Left ventricle myocardium inferior (tissue), 1 donor: ENCODE measurements at regions not wholly inside any gene's neighbourhood (a gene's known extent, or its start where the extent isn't known, plus 50 kb on each side); places are given as distances from the start of the nearest gene placed in this dataset.

ENCODE experiments used
- DNase-seq: peaks from one replicate; pipeline ENCODE4 v3.0.0-alpha.2; 2020
- H3K27ac ChIP-seq: fragments of 200-600 bp; replicated peaks from 2 replicates; pipeline ENCODE4 v1.8.0; 2021
- H3K27me3 ChIP-seq: fragments of 200-600 bp; 2 replicates; pipeline ENCODE4 v1.8.0; 2021; ENCODE audit warnings: low read depth
- H3K36me3 ChIP-seq: fragments of 200-600 bp; 2 replicates; pipeline ENCODE4 v1.8.0; 2021
- H3K4me1 ChIP-seq: fragments of 200-600 bp; 2 replicates; pipeline ENCODE4 v1.8.0; 2021
- H3K4me3 ChIP-seq: fragments of 200-600 bp; 2 replicates; pipeline ENCODE4 v1.8.0; 2021; ENCODE audit warnings: mild to moderate bottlenecking, moderate library complexity
- H3K9me3 ChIP-seq: fragments of 200-600 bp; replicated peaks from 2 replicates; pipeline ENCODE4 v1.8.0; 2021
- intact Hi-C: fragments of 100-400 bp; cut with micrococcal nuclease; formaldehyde crosslinking; loops from one replicate; pipeline ENCODE4 v1.11.0; 2022
- TF ChIP-seq, protein P1 (sequence below): fragments of 200-600 bp; IDR thresholded peaks from 2 replicates; pipeline ENCODE4 v1.8.0; 2021; ENCODE audit warnings: antibody characterized with exemption, mild to moderate bottlenecking, borderline replicate concordance
- donor health status: DM: no; HTN: yes; CAD: no; lungs with severe emphysema.

DNA sequence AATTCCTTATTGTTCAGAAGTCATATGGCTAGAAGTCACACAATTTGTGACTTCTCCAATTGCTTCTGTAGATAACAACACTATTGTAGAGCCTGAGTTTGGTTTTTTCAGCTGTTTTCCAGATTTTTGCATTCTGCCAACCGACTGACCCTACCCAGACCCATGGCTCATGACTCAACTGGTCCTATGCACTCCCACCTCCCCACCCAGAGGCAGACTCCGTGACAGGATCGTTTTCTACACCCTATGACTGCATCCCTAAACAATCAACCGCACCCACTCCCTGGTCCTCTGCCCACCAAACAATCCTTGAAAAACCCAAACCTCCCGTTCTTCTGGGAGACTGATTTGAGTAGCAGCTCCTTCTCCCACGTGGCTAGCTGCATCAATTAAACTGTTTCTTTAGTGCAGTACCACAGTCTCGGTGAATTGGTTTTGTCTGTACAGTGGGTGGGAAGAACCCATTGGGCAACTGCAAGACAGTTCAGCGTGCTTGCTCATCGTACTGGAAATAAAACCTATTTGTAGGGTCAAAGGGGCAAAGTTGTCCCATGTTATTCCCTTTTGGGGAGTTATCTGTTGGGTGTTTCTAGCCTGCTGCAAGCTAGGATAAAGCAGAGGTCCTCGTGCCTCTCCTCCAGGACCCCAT, 150.3 kb upstream of the FAM20C start:
- Histone ChIP-seq H3K27ac (no peak overlapping the region), H3K36me3 (no peaks in the 10 kb centered on the region), H3K4me1 (no peaks in the 10 kb centered on the region), H3K27me3 (peaks cover 35% of the 10 kb centered on the region), H3K4me3 (no peak overlapping the region), H3K9me3 (no peaks in the 10 kb centered on the region)
- DNase-seq: no peak
- TF ChIP-seq, protein P1, sequence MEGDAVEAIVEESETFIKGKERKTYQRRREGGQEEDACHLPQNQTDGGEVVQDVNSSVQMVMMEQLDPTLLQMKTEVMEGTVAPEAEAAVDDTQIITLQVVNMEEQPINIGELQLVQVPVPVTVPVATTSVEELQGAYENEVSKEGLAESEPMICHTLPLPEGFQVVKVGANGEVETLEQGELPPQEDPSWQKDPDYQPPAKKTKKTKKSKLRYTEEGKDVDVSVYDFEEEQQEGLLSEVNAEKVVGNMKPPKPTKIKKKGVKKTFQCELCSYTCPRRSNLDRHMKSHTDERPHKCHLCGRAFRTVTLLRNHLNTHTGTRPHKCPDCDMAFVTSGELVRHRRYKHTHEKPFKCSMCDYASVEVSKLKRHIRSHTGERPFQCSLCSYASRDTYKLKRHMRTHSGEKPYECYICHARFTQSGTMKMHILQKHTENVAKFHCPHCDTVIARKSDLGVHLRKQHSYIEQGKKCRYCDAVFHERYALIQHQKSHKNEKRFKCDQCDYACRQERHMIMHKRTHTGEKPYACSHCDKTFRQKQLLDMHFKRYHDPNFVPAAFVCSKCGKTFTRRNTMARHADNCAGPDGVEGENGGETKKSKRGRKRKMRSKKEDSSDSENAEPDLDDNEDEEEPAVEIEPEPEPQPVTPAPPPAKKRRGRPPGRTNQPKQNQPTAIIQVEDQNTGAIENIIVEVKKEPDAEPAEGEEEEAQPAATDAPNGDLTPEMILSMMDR: no peak
- intact Hi-C loops: no loop called here

DNA sequence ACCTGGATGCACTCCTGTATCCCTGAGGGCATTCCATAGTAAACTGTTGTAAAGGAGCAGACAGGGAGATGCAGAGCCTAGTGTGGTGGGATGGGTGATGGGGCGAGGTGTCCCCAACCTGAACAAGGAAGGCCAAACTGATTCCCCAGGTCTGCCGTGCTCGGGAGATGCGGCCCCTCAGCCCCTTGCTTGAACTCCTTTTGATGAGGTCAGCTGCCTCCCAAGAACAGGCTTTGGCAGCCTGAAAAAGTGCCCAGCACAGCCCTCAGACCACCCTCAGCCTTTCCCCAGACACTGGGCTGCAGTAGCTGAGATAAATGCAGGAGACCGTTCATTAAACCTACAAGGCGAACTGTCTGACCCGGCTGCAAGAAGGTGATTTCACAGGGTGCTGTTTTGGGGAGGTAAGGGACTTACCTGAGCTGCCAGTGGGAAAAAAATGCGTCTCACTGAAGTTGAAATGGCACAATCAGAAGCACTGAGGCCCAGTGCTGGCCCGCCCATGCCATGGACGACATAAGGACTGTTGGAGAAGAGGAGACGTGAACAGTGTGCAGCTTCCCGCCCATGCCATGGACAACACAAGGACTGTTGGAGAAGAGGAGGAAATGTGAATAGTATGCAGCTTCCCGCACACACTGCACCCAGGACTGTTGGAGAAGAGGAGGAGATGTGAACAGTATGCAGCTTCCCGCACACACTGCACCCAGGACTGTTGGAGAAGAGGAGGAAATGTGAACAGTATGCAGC, 148.4 kb upstream of the FAM20C start:
- H3K27ac ChIP-seq: no peak overlapping the region
- H3K4me3 ChIP-seq: no peak overlapping the region
- intact Hi-C loops: no loop called here
- no peaks in the 10 kb centered on the region for H3K36me3 ChIP-seq
- H3K9me3 ChIP-seq: no peaks in the 10 kb centered on the region
- DNase-seq: no peak
- no peaks in the 10 kb centered on the region for H3K4me1 ChIP-seq
- TF ChIP-seq, protein P1: no peak
- peaks cover 35% of the 10 kb centered on the region for H3K27me3 ChIP-seq

DNA sequence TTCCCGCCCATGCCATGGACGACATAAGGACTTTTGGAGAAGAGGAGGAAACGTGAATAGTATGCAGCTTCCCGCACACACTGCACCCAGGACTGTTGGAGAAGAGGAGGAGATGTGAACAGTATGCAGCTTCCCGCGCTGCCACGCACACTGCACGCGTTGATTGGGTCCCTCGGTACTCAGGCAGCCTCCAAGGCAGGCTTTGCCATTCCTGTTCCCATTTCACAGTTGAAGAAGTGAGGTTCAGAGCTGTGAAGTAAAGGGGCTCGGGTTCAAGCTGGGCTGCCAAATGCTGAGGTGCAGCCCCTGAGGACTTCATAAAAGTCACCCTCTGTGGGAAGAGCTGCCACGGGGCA, 147.9 kb upstream of the FAM20C start:
- Histone ChIP-seq H3K36me3 (no peaks in the 10 kb centered on the region), H3K4me1 (no peaks in the 10 kb centered on the region), H3K27ac (no peak overlapping the region), H3K4me3 (no peak overlapping the region), H3K9me3 (no peaks in the 10 kb centered on the region), H3K27me3 (peaks cover 35% of the 10 kb centered on the region)
- DNase-seq: no peak
- TF ChIP-seq, protein P1: no peak
- intact Hi-C loops: no loop called here

DNA sequence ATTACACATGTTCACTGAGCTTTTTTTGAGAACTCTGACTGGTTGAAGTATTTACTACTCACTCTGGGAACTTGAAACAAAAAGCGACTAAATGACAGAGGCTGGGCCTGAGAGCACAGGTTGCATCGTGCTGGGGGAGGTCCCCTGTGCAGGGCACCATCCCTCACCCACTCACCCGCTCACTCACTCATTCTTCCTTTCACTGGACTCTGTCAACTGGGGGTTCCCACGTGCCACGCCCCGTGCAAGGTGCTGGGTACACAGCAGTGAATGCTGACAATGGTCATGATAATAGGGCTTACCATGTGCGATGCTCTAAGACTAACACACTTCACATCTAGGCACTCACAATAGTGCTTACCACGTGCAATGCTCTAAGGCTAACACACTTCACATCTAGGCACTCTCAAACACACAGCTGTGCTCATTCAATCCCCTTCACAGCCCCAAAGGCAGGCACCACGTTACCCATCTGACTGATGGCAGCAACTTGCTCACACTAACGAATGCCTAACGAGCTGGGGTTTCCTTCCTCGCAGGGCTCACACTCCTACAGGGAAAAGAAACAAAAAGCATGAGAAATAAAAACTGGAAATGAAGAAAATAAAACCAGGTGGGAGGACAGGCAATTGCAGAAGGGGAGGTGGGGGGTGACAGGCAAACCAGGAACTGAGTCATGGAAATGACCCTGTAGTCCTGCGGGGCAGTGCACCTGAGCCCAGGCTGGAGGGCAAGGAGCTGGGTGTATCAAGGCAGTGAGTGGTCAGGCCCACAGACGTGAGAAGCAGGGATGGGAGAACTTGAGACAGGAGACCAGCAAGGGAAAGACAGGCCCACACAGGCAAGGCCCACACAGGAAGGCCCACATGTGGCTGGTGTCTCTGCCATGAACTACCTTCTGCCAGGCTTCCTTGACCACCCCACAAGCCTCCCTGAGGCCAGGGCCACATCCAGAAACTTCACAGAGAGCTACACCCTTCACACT, 147.0 kb upstream of the FAM20C start:
- DNase-seq: no peak
- H3K4me3 ChIP-seq: no peak overlapping the region
- H3K27me3 ChIP-seq: peaks cover 35% of the 10 kb centered on the region
- no peaks in the 10 kb centered on the region for H3K36me3 ChIP-seq
- TF ChIP-seq, protein P1: no peak
- H3K4me1 ChIP-seq: no peaks in the 10 kb centered on the region
- intact Hi-C loops: no loop called here
- no peak overlapping the region for H3K27ac ChIP-seq
- no peaks in the 10 kb centered on the region for H3K9me3 ChIP-seq

DNA sequence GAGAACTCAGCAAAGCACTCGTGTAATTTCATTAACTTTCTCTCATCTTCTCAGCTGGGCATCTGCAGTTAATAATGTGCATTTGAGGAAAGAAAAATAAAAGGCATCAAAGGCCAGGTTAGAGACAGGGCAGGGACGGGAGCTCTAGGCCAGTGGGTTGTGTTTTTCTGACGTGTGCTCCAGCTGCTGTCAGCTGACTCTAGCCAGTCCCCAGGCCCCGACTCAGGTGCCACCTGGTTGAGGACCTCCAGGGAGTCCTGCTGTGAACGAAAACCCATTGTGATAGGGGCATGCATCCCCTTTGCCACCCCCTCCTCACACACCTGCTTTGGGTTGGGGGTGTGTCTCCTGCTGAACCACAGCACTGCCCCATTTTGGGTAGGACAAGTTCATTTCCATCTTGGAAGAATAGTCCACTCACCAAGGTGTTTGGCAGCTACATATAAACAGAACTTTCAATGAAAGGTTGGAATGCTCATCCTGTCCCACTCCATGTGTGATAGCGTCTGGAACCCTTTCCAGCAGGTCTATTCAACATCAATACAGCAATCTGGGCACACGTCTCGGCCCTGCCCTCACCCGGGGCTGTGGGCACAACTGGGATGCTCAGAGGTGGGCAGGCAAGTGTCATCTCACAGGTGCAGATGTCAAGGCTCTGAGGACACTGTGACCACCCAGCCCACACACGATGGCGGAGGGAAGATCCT, 146.1 kb upstream of the FAM20C start:
- no peak overlapping the region for H3K27ac ChIP-seq
- H3K27me3 ChIP-seq: peaks cover 35% of the 10 kb centered on the region
- no peaks in the 10 kb centered on the region for H3K4me1 ChIP-seq
- no peaks in the 10 kb centered on the region for H3K36me3 ChIP-seq
- H3K4me3 ChIP-seq: no peak overlapping the region
- TF ChIP-seq, protein P1: no peak
- no peaks in the 10 kb centered on the region for H3K9me3 ChIP-seq
- intact Hi-C loops: no loop called here
- no peak for DNase-seq
